ENCODE measurements at regions not wholly inside any gene's neighbourhood (a gene's known extent, or its start where the extent isn't known, plus 50 kb on each side); places are given as distances from the start of the nearest gene placed in this dataset.

DNA sequence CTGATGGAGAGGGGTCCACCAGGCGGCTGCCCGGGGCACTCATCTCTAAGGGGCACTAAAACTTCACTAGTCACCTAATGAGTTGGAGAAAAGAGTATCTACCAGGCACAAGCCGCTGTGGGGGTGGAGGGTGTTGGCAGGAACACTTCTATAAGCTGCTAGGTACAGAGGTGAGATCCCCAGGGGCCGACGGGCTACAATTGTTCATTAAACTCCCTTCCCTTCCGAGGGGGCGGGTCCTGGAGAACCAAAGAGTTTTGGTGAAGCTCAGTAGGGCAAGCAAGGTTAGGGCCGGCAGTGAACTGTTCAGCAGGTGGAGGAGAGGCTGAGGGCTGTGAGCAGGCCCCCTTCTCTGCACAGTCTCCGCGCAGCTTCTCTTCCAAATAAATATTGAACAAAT is 78.7 kb upstream of the ARAP3 start:
- Histone ChIP-seq H3K9me3 (no peaks in the 10 kb centered on the region), H3K27me3 (peaks cover 6 to 49% of the 10 kb centered on the region in 2 donors), H3K4me3 (no peak overlapping the region), H3K4me1 (no peaks in the 10 kb centered on the region), H3K36me3 (no peaks in the 10 kb centered on the region), H3K27ac (no peak overlapping the region)
- intact Hi-C loops (cut with DNase I), result no loop called here
- TF ChIP-seq, protein P1, sequence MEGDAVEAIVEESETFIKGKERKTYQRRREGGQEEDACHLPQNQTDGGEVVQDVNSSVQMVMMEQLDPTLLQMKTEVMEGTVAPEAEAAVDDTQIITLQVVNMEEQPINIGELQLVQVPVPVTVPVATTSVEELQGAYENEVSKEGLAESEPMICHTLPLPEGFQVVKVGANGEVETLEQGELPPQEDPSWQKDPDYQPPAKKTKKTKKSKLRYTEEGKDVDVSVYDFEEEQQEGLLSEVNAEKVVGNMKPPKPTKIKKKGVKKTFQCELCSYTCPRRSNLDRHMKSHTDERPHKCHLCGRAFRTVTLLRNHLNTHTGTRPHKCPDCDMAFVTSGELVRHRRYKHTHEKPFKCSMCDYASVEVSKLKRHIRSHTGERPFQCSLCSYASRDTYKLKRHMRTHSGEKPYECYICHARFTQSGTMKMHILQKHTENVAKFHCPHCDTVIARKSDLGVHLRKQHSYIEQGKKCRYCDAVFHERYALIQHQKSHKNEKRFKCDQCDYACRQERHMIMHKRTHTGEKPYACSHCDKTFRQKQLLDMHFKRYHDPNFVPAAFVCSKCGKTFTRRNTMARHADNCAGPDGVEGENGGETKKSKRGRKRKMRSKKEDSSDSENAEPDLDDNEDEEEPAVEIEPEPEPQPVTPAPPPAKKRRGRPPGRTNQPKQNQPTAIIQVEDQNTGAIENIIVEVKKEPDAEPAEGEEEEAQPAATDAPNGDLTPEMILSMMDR (IDR thresholded peaks at IDR 0.05), result no peak
- no peak for DNase-seq
- ATAC-seq, result no peak

DNA sequence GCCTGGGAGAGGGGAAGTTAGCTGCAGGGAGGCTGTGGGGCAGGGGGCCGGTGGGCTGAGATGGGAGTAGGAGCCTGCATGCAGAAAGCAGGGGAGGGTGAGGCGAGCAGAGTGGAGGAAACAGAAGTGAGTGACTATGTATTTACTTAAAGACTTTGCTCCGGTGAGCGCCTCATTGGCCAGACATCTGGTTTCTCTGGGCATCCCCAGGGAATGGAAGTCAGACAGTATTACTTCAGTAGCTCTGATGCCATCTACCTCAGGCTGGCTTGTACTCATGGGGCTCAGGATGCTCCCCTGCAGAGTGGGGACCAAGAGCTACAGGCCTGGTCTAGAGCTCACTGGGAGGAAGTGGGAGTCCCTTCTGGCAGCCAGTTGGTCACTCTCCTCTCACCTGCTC is 78.2 kb upstream of the ARAP3 start:
- TF ChIP-seq, protein P1 (IDR thresholded peaks at IDR 0.05), result no peak
- Histone ChIP-seq H3K4me1 (no peaks in the 10 kb centered on the region), H3K36me3 (no peaks in the 10 kb centered on the region), H3K9me3 (no peaks in the 10 kb centered on the region), H3K27me3 (peaks cover 6 to 55% of the 10 kb centered on the region in 2 donors), H3K27ac (no peak overlapping the region), H3K4me3 (no peak overlapping the region)
- intact Hi-C loops (cut with DNase I), result no loop called here
- ATAC-seq (no peak), DNase-seq (no peak)

DNA sequence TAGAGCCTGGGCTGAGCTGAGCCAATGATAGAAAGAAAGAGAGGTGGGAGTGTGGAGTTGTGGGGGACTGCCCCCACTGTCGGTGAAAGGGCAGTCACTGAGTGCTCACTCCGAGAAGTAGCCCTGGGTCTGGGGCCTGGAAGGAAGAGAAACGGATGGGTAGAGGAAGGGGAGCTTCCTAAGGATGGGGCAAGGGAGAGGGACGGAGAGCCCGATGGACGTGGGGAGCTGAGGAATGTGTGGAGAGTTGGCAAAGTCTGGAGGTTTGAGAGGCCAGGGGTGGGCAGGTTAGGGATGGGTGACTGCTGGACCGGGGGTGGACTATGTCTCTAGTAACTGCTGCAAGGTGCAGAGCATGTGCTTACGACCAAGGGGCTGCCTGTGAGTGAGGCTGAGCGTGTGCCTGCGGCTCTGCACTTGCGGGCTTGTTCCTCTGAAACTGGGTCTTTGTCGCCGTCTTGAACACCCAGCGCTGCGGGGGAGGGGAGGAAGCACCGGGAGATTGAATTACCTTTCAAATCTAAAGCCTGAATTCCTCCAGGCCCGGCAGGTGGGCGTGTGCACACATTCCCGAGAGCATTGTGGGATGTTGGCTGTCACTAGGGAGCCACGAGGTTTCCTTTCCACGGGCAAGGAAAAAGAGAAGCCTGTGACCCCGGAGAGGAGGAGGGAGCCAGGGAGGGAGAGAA is 76.4 kb upstream of the ARAP3 start:
- Histone ChIP-seq H3K36me3 (no peaks in the 10 kb centered on the region), H3K27ac (no peak overlapping the region), H3K4me1 (no peaks in the 10 kb centered on the region), H3K4me3 (no peak overlapping the region), H3K9me3 (no peaks in the 10 kb centered on the region), H3K27me3 (peaks cover 10 to 72% of the 10 kb centered on the region in 2 donors)
- intact Hi-C loops (cut with DNase I), result no loop called here
- ATAC-seq (no peak), DNase-seq (peak in 1 of 4 donors; percentile 14)
- TF ChIP-seq, protein P1 (IDR thresholded peaks at IDR 0.05), result no peak

DNA sequence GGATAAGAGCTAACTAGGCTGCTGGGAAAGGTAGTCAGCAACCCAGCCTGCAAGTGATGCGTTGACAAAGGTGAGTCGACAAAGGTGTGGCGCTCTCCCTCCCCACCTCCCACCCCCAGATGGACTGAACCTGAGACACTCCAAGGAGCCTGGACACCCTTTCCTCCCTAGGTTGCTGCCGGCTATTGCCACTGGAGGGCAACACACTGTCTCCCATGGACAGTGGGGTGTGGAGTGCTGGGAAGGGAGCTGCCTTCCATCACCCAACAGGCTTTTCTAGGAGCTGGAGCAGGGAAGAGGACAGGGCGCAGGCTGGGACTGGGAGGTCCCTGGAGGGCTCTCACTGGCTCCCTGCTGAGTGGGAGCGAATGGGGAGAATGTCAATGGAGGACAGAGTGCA is 75.4 kb upstream of the ARAP3 start:
- Histone ChIP-seq H3K4me1 (no peaks in the 10 kb centered on the region), H3K27ac (no peak overlapping the region), H3K9me3 (no peaks in the 10 kb centered on the region), H3K27me3 (peaks cover 21 to 83% of the 10 kb centered on the region in 2 donors), H3K4me3 (no peak overlapping the region), H3K36me3 (no peaks in the 10 kb centered on the region)
- TF ChIP-seq, protein P1 (IDR thresholded peaks at IDR 0.05), result peak in 1 of 2 donors; percentile 9
- intact Hi-C loops (cut with DNase I), result no loop called here
- ATAC-seq (peak; percentile 48), DNase-seq (peak in 1 of 4 donors; percentile 16)

DNA sequence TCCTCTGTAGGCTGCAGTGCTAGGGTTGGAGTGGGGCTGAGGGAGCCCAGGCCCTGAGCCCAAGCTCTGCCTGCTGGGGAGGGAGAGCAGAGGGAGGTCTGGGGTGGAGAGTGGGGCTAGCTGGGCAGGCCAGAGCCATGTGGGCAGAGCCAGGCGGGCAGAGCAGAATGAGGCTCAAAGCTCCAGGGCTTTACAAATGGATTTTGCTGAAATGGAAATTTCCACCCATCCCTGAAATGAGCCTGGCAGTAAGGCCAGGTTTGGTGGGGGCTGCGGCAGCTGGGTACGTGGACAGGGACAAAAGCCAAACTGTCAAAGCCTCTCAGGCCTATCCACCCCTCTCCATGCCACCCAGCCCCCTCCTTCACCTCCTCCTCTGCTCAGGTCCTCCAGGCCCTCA is 74.2 kb upstream of the ARAP3 start:
- ATAC-seq, result no peak
- DNase-seq, result no peak
- Histone ChIP-seq H3K27me3 (peaks cover 22 to 84% of the 10 kb centered on the region in 2 donors), H3K4me1 (no peaks in the 10 kb centered on the region), H3K36me3 (no peaks in the 10 kb centered on the region), H3K27ac (no peak overlapping the region), H3K4me3 (no peak overlapping the region), H3K9me3 (no peaks in the 10 kb centered on the region)
- TF ChIP-seq, protein P1 (IDR thresholded peaks at IDR 0.05), result no peak
- intact Hi-C loops (cut with DNase I), result no loop called here
